ENCODE measurements at regions not wholly inside any gene's neighbourhood (a gene's known extent, or its start where the extent isn't known, plus 50 kb on each side); places are given as distances from the start of the nearest gene placed in this dataset.

- DNase-seq (ENCODE audit: low spot score) = no peak
- Mint-ChIP-seq H3K4me3 (no peak overlapping the region), H3K4me1 (ENCODE audit: low read depth) (no peaks in the 10 kb centered on the region), H3K9me3 (peaks cover 26% of the 10 kb centered on the region), H3K36me3 (ENCODE audit: low read depth) (no peaks in the 10 kb centered on the region), H3K27ac (no peak overlapping the region), H3K27me3 (ENCODE audit: insufficient read depth) (peaks cover 2% of the 10 kb centered on the region)
- intact Hi-C loops (cut with micrococcal nuclease) = no loop called here
Measured at GRCh38 chr2:239715606-239716005, 309.5 kb downstream of the NDUFA10 start.

- H3K4me1 Mint-ChIP-seq (ENCODE audit: low read depth) = no peaks in the 10 kb centered on the region
- no peak overlapping the region for H3K4me3 Mint-ChIP-seq
- H3K9me3 Mint-ChIP-seq = peaks cover 26% of the 10 kb centered on the region
Measured at GRCh38 chr2:239715202-239715601, 309.9 kb downstream of the NDUFA10 start.

GRCh38 chr2:239714116-239714515, 311.0 kb downstream of the NDUFA10 start:
- Mint-ChIP-seq H3K36me3 (ENCODE audit: low read depth) (no peaks in the 10 kb centered on the region), H3K4me3 (no peak overlapping the region), H3K27me3 (ENCODE audit: insufficient read depth) (peaks cover 2% of the 10 kb centered on the region), H3K9me3 (peaks cover 26% of the 10 kb centered on the region), H3K27ac (no peak overlapping the region), H3K4me1 (ENCODE audit: low read depth) (no peaks in the 10 kb centered on the region)
- intact Hi-C loops (cut with micrococcal nuclease) = no loop called here
- DNase-seq (ENCODE audit: low spot score) = no peak

More at GRCh38 chr2:239715202-239715601, 309.9 kb downstream of the NDUFA10 start:
- intact Hi-C loops (cut with micrococcal nuclease) = no loop called here
- no peak overlapping the region for H3K27ac Mint-ChIP-seq
- no peaks in the 10 kb centered on the region for H3K36me3 Mint-ChIP-seq (ENCODE audit: low read depth)
- DNase-seq (ENCODE audit: low spot score) = no peak
- peaks cover 2% of the 10 kb centered on the region for H3K27me3 Mint-ChIP-seq (ENCODE audit: insufficient read depth)

GRCh38 chr2:239712755-239713154, 311.9 kb upstream of the HDAC4 start:
- peaks cover 26% of the 10 kb centered on the region for H3K9me3 Mint-ChIP-seq
- no peak overlapping the region for H3K4me3 Mint-ChIP-seq
- no peaks in the 10 kb centered on the region for H3K4me1 Mint-ChIP-seq (ENCODE audit: low read depth)
- H3K27me3 Mint-ChIP-seq (ENCODE audit: insufficient read depth) = peaks cover 2% of the 10 kb centered on the region
- intact Hi-C loops (cut with micrococcal nuclease) = no loop called here
- no peak overlapping the region for H3K27ac Mint-ChIP-seq
- no peak for DNase-seq (ENCODE audit: low spot score)
- no peaks in the 10 kb centered on the region for H3K36me3 Mint-ChIP-seq (ENCODE audit: low read depth)

- DNase-seq (ENCODE audit: low spot score) = no peak
- intact Hi-C loops (cut with micrococcal nuclease) = no loop called here
- Mint-ChIP-seq H3K36me3 (ENCODE audit: low read depth) (no peaks in the 10 kb centered on the region), H3K27me3 (ENCODE audit: insufficient read depth) (peaks cover 4% of the 10 kb centered on the region), H3K4me1 (ENCODE audit: low read depth) (no peaks in the 10 kb centered on the region), H3K9me3 (peaks cover 26% of the 10 kb centered on the region), H3K27ac (no peak overlapping the region), H3K4me3 (no peak overlapping the region)
Measured at GRCh38 chr2:239711911-239712570, 311.2 kb upstream of the HDAC4 start.

GRCh38 chr2:239710953-239711861, 310.4 kb upstream of the HDAC4 start:
- H3K27ac Mint-ChIP-seq = no peak overlapping the region
- no peak overlapping the region for H3K4me3 Mint-ChIP-seq
- H3K27me3 Mint-ChIP-seq (ENCODE audit: insufficient read depth) = peaks cover 7% of the 10 kb centered on the region
- no peak for DNase-seq (ENCODE audit: low spot score)
- peaks cover 26% of the 10 kb centered on the region for H3K9me3 Mint-ChIP-seq
- intact Hi-C loops (cut with micrococcal nuclease) = no loop called here
- H3K4me1 Mint-ChIP-seq (ENCODE audit: low read depth) = no peaks in the 10 kb centered on the region
- H3K36me3 Mint-ChIP-seq (ENCODE audit: low read depth) = no peaks in the 10 kb centered on the region

GRCh38 chr2:239706367-239706766, 305.5 kb upstream of the HDAC4 start:
- no peaks in the 10 kb centered on the region for H3K36me3 Mint-ChIP-seq (ENCODE audit: low read depth)
- H3K27ac Mint-ChIP-seq = no peak overlapping the region

GRCh38 chr2:239704737-239705136, 303.9 kb upstream of the HDAC4 start:
- Mint-ChIP-seq H3K4me3 (no peak overlapping the region), H3K9me3 (no peaks in the 10 kb centered on the region), H3K36me3 (ENCODE audit: low read depth) (no peaks in the 10 kb centered on the region), H3K27ac (no peak overlapping the region), H3K4me1 (ENCODE audit: low read depth) (no peaks in the 10 kb centered on the region), H3K27me3 (ENCODE audit: insufficient read depth) (peaks cover 10% of the 10 kb centered on the region)
- no peak for DNase-seq (ENCODE audit: low spot score)
- intact Hi-C loops (cut with micrococcal nuclease) = no loop called here

More at GRCh38 chr2:239706367-239706766, 305.5 kb upstream of the HDAC4 start:
- no peak overlapping the region for H3K4me3 Mint-ChIP-seq
- H3K4me1 Mint-ChIP-seq (ENCODE audit: low read depth) = no peaks in the 10 kb centered on the region
- peaks cover 7% of the 10 kb centered on the region for H3K27me3 Mint-ChIP-seq (ENCODE audit: insufficient read depth)
- no peak for DNase-seq (ENCODE audit: low spot score)
- H3K9me3 Mint-ChIP-seq = peaks cover 2% of the 10 kb centered on the region
- intact Hi-C loops (cut with micrococcal nuclease) = no loop called here

- Mint-ChIP-seq H3K27ac (no peak overlapping the region), H3K9me3 (no peaks in the 10 kb centered on the region), H3K4me1 (ENCODE audit: low read depth) (no peaks in the 10 kb centered on the region), H3K36me3 (ENCODE audit: low read depth) (no peaks in the 10 kb centered on the region), H3K27me3 (ENCODE audit: insufficient read depth) (peaks cover 11% of the 10 kb centered on the region), H3K4me3 (no peak overlapping the region)
- intact Hi-C loops (cut with micrococcal nuclease) = no loop called here
- no peak for DNase-seq (ENCODE audit: low spot score)
Measured at GRCh38 chr2:239703834-239704233, 303.0 kb upstream of the HDAC4 start.

- peaks cover 5% of the 10 kb centered on the region for H3K27me3 Mint-ChIP-seq (ENCODE audit: insufficient read depth)
- intact Hi-C loops (cut with micrococcal nuclease) = no loop called here
- DNase-seq (ENCODE audit: low spot score) = no peak
- no peaks in the 10 kb centered on the region for H3K4me1 Mint-ChIP-seq (ENCODE audit: low read depth)
- H3K27ac Mint-ChIP-seq = no peak overlapping the region
- no peaks in the 10 kb centered on the region for H3K36me3 Mint-ChIP-seq (ENCODE audit: low read depth)
- H3K9me3 Mint-ChIP-seq = no peaks in the 10 kb centered on the region
- H3K4me3 Mint-ChIP-seq = no peak overlapping the region
Measured at GRCh38 chr2:239700686-239701345, 300.0 kb upstream of the HDAC4 start.

GRCh38 chr2:239697399-239698164, 296.8 kb upstream of the HDAC4 start:
- no peak for DNase-seq (ENCODE audit: low spot score)
- no peak overlapping the region for H3K27ac Mint-ChIP-seq
- no peak overlapping the region for H3K4me3 Mint-ChIP-seq
- no peaks in the 10 kb centered on the region for H3K4me1 Mint-ChIP-seq (ENCODE audit: low read depth)
- H3K27me3 Mint-ChIP-seq (ENCODE audit: insufficient read depth) = peaks cover 5% of the 10 kb centered on the region
- H3K36me3 Mint-ChIP-seq (ENCODE audit: low read depth) = no peaks in the 10 kb centered on the region
- intact Hi-C loops (cut with micrococcal nuclease) = no loop called here
- no peaks in the 10 kb centered on the region for H3K9me3 Mint-ChIP-seq

GRCh38 chr2:239696559-239697207, 295.9 kb upstream of the HDAC4 start:
- no peaks in the 10 kb centered on the region for H3K36me3 Mint-ChIP-seq (ENCODE audit: low read depth)
- no peaks in the 10 kb centered on the region for H3K9me3 Mint-ChIP-seq
- H3K27me3 Mint-ChIP-seq (ENCODE audit: insufficient read depth) = peaks cover 5% of the 10 kb centered on the region
- intact Hi-C loops (cut with micrococcal nuclease) = no loop called here
- DNase-seq (ENCODE audit: low spot score) = no peak
- H3K4me1 Mint-ChIP-seq (ENCODE audit: low read depth) = no peaks in the 10 kb centered on the region
- no peak overlapping the region for H3K4me3 Mint-ChIP-seq
- H3K27ac Mint-ChIP-seq = no peak overlapping the region

Data from activated T-helper 1 cell treated with anti-CD3 and anti-CD28 coated beads, Interleukin-12 subunit alpha, Interleukin-12 subunit beta, Interleukin-2, Interleukin-4 antibody, amounts not matched to agents 30 ng/mL and 10 ng/mL and 1 ng/mL, durations not matched to agents 14 hours and 24 hours and 36 hours (primary cell).